Amniotic epithelial cell (primary cell): ENCODE measurements at regions not wholly inside any gene's neighbourhood (a gene's known extent, or its start where the extent isn't known, plus 50 kb on each side); places are given as distances from the start of the nearest gene placed in this dataset.
"Not testable (repeated sequence)": the region's sequence is repeated elsewhere in the genome, so short reads cannot be mapped to it uniquely, and the experiment has no call there.

Experiments
- DNase-seq: peaks from one replicate; pipeline ENCODE4 v3.0.0-alpha.2; 2010; ENCODE audit warnings: low read depth

DNA sequence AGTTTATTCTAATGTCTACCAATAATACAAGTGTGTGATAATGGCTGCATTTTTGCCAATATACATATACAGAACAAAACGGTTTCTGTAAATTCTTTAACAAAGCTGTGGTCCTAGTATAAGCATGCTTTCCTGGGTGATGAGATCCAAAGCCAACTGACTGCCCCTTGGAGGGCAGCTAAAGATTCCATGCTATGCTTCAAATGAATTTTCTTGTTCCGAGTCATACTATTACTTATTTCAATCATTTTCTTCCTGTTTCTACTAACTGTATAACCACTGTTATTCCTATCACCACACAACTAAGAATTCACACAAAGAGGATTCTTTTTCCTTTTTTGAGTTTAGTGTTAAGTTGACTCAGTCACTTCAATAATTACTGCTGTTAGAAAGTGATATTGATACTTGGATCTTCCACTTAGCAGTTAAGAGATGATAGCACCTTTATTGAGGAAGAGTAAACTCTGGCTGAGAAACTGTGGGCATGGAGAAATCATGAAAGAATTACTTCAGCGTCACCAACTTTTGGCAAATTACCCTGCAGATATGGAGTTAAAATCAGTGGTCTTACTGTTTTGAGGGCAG, 197.5 kb downstream of the ARL4A start:
- DNase-seq, result no peak

GRCh38 chr7:12888717-12889116, 201.3 kb downstream of the ARL4A start:
- peak; percentile 31 for DNase-seq

- DNase-seq, result peak; percentile 47
Measured at GRCh38 chr7:12889391-12889790, 202.0 kb downstream of the ARL4A start.

DNA sequence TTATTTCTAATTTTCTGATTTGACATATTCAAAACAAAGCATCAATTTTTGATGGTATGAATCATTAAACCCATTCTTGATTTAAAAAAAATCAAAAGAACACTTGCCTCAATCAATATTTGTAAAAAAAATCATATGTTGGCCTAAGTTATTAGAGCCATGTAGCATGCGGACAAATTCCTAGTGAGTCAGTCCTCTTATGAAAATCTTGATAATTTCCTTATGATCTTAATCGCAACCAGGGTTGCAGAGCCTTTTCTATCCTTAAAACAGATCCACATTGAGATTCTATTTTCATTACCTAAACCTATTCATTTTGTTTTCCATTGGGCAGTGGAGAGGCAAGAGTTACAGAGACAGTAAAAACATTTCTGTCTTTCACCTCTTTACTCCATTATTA, 203.2 kb downstream of the ARL4A start:
- DNase-seq, result no peak

DNA sequence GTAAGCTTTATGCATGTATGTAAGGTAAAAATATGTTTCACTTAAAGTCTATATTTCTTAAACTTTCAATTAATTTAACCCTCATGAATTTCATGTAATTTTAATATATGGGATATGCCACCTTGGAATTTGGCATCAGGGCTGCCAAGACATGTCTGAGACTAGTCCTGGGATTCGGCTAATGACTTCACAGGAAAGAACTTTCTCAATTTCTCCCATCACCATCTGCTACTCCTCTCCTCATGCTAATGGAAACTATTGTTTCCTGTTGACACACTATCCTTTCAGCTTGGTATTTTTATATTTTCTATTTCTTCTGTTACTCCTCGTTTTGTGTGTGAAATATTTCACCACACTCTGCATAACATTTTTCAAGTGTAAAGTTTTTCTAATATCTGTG, 205.9 kb downstream of the ARL4A start:
- DNase-seq, result no peak

DNA sequence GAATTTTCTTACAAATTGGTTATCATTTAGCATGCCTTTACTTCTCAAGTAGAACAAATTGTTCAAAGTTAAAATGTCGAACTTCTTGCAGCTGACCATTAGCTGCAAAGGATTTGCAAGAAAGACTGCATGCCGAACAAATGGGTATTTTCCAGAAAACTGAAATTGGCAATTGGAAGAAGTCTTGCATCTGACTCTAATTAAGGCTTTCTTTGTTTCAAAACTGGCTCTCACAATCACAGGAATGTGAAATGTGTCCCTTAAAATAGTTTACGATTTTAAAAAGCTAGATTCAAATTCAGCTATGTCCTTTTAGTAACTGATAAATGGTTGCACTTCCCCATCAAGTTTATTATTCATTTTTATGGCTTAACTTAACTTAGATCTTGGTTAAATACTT, 207.9 kb downstream of the ARL4A start:
- DNase-seq, result no peak

- DNase-seq, result no peak
Measured at GRCh38 chr7:12896316-12896715, 208.9 kb downstream of the ARL4A start.

GRCh38 chr7:12898004-12898403, 210.6 kb downstream of the ARL4A start:
- DNase-seq, result no peak

DNA sequence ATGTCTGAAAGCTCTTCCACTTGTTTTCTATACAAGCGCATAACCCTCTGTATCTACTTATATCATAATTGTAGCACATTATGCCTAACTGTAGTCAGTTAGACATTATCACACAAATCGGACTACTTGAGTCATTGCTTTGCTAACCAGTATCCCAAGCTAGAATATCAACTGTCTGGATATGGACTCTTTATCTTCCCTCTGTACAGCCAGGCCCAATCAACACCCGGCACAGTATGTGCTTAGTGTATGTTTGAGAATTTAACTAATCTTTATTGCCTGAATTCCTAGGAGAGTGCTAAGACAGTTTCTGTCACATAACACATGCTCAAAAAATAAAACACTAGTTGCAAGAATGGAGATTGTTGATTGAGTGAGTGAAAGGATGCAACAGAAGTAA, 211.2 kb downstream of the ARL4A start:
- no peak for DNase-seq

- no peak for DNase-seq
Measured at GRCh38 chr7:12905671-12906070, 218.2 kb downstream of the ARL4A start.

GRCh38 chr7:12907774-12908173, 220.3 kb downstream of the ARL4A start:
- DNase-seq, result no peak

GRCh38 chr7:12909483-12909882, 222.1 kb downstream of the ARL4A start:
- no peak for DNase-seq

GRCh38 chr7:12911053-12911452, 223.6 kb downstream of the ARL4A start:
- peak; percentile 32 for DNase-seq

GRCh38 chr7:12913002-12913401, 225.6 kb downstream of the ARL4A start:
- no peak for DNase-seq

DNA sequence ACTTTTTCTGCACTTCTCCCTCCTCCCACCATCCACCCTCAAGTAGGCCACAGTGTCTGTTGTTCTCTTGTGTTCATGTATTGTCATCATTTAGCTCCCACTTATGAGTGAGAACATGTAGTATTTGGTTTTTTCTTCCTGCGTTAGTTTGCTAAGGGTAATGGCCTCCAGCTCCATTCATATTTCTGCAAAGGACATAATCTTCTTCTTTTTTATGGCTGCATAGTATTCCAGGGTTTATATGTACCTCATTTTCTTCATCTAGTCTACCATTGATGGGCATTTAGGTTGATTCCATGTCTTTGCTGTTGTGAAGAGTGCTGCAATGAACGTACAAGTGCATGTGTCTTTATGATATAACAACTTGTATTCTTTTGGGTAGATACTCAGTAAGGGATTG, 230.4 kb downstream of the ARL4A start:
- DNase-seq, result no peak

DNA sequence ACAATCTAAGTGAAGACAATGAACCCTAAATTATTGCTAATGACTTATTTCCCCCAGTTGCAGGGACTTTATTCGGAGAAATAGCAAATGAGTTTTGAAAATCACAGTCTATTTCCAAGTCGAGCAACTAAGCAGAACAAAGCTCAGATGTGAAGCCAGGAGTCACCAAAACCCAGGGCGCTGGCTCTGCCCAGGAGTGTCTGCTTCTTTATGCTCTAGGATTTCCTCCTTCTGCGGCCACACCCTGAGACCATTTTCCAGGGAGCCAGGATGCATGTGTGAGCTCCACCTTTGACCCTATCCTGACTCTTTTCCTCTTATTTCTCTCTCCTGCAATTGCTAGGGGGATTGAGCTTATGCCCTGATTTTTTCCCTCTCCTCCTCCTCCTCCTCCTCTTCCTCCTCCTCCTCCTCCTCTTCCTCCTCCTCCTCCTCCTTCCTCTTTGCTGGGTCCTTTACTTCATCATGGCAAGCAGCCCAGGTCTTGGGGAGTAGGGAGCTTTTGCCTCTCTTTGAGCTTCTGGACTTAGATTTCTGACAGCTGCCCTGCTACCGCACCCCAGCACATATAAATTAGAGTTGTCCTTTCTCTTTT, 234.4 kb downstream of the ARL4A start:
- no peak for DNase-seq

DNA sequence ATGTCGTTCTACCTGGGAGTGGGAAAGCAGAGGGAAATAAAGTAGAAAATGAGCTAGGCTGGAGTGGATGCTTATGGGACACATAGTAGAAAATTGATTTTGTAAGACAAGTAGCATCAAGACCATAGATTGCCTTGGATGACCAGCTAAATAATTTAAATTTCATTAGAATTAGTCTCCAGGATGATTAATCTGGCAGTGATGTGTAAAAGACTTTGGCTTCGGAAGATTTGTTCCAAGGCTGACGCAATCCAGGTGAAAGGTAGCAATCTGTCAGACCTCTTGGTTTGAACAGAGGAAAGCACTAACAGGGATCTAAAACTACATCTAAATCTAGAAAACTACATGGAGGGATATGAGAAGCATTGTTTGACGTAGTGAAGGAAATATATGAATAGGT, 236.5 kb downstream of the ARL4A start:
- DNase-seq, result peak; percentile 17

- DNase-seq, result no peak
Measured at GRCh38 chr7:12926206-12926605, 238.8 kb downstream of the ARL4A start.

DNA sequence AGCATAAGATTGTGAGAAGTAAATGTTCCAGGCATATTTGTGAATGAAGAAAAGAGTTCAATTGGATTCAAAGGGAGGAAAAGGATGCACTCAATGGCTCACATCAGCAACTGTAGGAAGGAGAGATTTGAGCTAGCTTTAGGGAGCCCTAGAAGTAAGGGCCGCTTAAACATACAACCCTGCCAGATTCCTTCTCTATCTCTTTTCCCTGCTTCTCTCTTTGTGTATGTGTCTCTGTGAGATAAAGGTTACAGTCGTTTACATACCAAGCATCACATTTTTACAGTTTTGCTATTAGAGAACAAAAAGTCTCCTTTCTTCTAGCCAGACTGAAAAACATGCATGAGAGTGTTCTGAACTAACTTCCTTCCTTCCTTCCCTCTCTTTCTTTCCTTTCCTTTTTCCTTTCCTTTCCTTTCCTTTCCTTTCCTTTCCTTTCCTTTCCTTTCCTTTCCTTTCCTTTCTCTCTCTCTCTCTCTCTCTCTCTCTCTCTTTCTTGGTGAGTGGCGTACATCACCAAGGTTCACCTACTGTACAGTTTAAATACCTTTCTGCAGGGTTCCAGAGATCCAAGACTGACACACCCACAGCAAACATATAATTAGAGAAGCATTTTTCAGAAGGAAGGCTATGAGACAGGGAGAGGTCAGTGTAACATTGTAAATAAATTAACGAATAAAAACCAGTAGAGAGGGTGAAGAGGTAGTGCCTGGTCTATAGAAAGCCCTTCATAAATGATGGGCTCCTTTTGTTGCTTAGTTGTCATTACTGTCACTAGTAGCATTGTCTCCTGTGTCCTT, 240.4 kb downstream of the ARL4A start:
- no peak for DNase-seq

- peak; percentile 25 for DNase-seq
Measured at GRCh38 chr7:12929476-12930140, 242.2 kb downstream of the ARL4A start.

DNA sequence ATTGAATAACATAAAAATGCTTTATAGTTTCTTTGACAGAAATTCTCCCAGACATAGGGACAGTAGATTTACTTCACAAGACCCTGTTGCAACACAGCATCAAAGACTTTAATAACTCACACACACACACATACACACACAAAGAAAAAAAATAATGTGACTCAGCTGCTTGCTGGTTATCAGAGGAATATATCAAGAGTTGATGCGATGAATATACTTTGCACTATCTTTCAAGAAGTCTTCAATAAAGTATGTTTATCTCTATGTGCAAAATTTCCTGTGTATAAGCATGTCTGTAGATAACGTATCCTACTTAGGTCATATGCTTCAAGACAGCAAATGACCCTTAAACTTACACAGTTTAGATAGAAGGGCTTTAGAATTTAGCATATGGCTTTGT, 243.1 kb downstream of the ARL4A start:
- peak; percentile 84 for DNase-seq

GRCh38 chr7:12931465-12931864, 244.0 kb downstream of the ARL4A start:
- not testable (repeated sequence) for DNase-seq

GRCh38 chr7:12939694-12940093, 252.3 kb downstream of the ARL4A start:
- no peak for DNase-seq
